ENCODE measurements at regions not wholly inside any gene's neighbourhood (a gene's known extent, or its start where the extent isn't known, plus 50 kb on each side); places are given as distances from the start of the nearest gene placed in this dataset.

DNA sequence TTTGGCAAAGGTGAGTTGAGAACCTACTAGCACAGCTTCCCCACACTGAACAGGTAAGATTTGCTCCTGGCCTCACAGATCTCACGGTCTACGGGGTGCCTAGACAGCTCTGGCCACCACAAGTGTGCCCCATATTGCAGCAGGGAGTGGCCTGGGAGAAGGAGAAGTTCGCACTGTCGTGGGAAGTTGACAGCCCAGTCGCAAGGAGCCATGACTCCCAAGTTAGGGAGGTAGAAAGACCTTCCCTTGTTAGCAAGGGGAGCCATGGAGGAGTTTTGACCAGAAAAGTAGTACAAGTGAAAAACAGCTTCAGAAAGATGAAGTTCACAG is 316.3 kb downstream of the BCL11B start:
- BruUV-seq (replicated peaks): no TSS peak
- Histone ChIP-seq H3K36me3 (ENCODE audit: control insufficient read depth, insufficient read depth, low read length) (no peaks in the 10 kb centered on the region), H3K9me3 (no peaks in the 10 kb centered on the region), H3K27me3 (replicated peaks; ENCODE audit: control insufficient read depth, insufficient read depth, low read length) (no peaks in the 10 kb centered on the region), H3K4me3 (ENCODE audit: low read depth, low read length) (no peak overlapping the region), H3K4me1 (no peaks in the 10 kb centered on the region)
- H3K4me1 Mint-ChIP-seq (ENCODE audit: low read depth, unreplicated experiment): no peaks in the 10 kb centered on the region
- CTCF ChIA-PET: no interaction called here
- no peak overlapping the region for H3K4me3 Mint-ChIP-seq (ENCODE audit: unreplicated experiment)
- no peak for DNase-seq
- POLR2A ChIA-PET: no interaction called here
- H3K9me3 Mint-ChIP-seq (ENCODE audit: unreplicated experiment): no peaks in the 10 kb centered on the region
- H3K27ac Mint-ChIP-seq (ENCODE audit: unreplicated experiment): no peak overlapping the region
- intact Hi-C loops (cut with micrococcal nuclease; ENCODE audit: unreplicated experiment): no loop called here
- peaks cover 6% of the 10 kb centered on the region for H3K27me3 Mint-ChIP-seq (ENCODE audit: insufficient read depth, unreplicated experiment)
- no peak for TF ChIP-seq CTCF (IDR thresholded peaks at IDR 0.05; ENCODE audit: insufficient read depth in 1 of 2, low read depth in 1 of 2, low read length in 1 of 2, severe bottlenecking in 1 of 2, unreplicated experiment in 1 of 2)
- H3K36me3 Mint-ChIP-seq (ENCODE audit: insufficient read depth, unreplicated experiment): no peaks in the 10 kb centered on the region

DNA sequence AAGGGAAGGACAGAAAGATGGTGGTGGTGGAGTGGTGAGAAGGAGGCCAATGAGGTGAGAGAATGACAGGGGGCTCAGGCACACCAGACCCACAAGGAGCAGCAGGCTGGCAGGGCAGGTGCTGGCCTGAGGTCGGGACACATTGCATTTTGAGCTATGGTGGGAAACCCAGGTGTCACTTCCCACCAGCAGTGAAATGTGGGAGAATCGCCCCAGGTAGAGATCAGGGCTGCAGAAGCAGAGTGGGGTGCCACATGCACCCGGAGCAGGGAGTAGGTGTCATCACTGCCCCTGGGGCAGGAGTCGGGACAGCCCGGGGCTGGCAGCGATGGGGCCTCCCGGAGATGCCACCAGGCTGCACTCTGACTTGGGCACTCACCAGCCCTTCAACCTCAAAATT is 315.8 kb downstream of the BCL11B start:
- H3K27ac Mint-ChIP-seq (ENCODE audit: unreplicated experiment): no peak overlapping the region
- Histone ChIP-seq H3K9me3 (no peaks in the 10 kb centered on the region), H3K4me1 (no peaks in the 10 kb centered on the region), H3K27me3 (replicated peaks; ENCODE audit: control insufficient read depth, insufficient read depth, low read length) (no peaks in the 10 kb centered on the region), H3K4me3 (ENCODE audit: low read depth, low read length) (no peak overlapping the region), H3K36me3 (ENCODE audit: control insufficient read depth, insufficient read depth, low read length) (no peaks in the 10 kb centered on the region)
- POLR2A ChIA-PET: no interaction called here
- no TSS peak for BruUV-seq (replicated peaks)
- no peak overlapping the region for H3K4me3 Mint-ChIP-seq (ENCODE audit: unreplicated experiment)
- H3K9me3 Mint-ChIP-seq (ENCODE audit: unreplicated experiment): no peaks in the 10 kb centered on the region
- no peaks in the 10 kb centered on the region for H3K4me1 Mint-ChIP-seq (ENCODE audit: low read depth, unreplicated experiment)
- peaks cover 6% of the 10 kb centered on the region for H3K27me3 Mint-ChIP-seq (ENCODE audit: insufficient read depth, unreplicated experiment)
- TF ChIP-seq CTCF (IDR thresholded peaks at IDR 0.05; ENCODE audit: insufficient read depth in 1 of 2, low read depth in 1 of 2, low read length in 1 of 2, severe bottlenecking in 1 of 2, unreplicated experiment in 1 of 2): no peak
- H3K36me3 Mint-ChIP-seq (ENCODE audit: insufficient read depth, unreplicated experiment): no peaks in the 10 kb centered on the region
- CTCF ChIA-PET: no interaction called here
- intact Hi-C loops (cut with micrococcal nuclease; ENCODE audit: unreplicated experiment): no loop called here
- DNase-seq: no peak

GRCh38 chr14:98956661-98957060 is 315.3 kb downstream of the BCL11B start:
- H3K36me3 ChIP-seq (ENCODE audit: control insufficient read depth, insufficient read depth, low read length): no peaks in the 10 kb centered on the region
- Mint-ChIP-seq H3K27me3 (ENCODE audit: insufficient read depth, unreplicated experiment) (peaks cover 6% of the 10 kb centered on the region), H3K9me3 (ENCODE audit: unreplicated experiment) (no peaks in the 10 kb centered on the region), H3K4me1 (ENCODE audit: low read depth, unreplicated experiment) (no peaks in the 10 kb centered on the region), H3K27ac (ENCODE audit: unreplicated experiment) (no peak overlapping the region), H3K4me3 (ENCODE audit: unreplicated experiment) (no peak overlapping the region), H3K36me3 (ENCODE audit: insufficient read depth, unreplicated experiment) (no peaks in the 10 kb centered on the region)
- CTCF ChIA-PET: no interaction called here
- H3K4me3 ChIP-seq (ENCODE audit: low read depth, low read length): no peak overlapping the region
- TF ChIP-seq CTCF (IDR thresholded peaks at IDR 0.05; ENCODE audit: insufficient read depth in 1 of 2, low read depth in 1 of 2, low read length in 1 of 2, severe bottlenecking in 1 of 2, unreplicated experiment in 1 of 2): no peak
- H3K9me3 ChIP-seq: no peaks in the 10 kb centered on the region
- BruUV-seq (replicated peaks): no TSS peak
- no peaks in the 10 kb centered on the region for H3K4me1 ChIP-seq
- no peak for DNase-seq
- H3K27me3 ChIP-seq (replicated peaks; ENCODE audit: control insufficient read depth, insufficient read depth, low read length): no peaks in the 10 kb centered on the region
- POLR2A ChIA-PET: no interaction called here
- intact Hi-C loops (cut with micrococcal nuclease; ENCODE audit: unreplicated experiment): no loop called here

Measured in Caco-2 (cell line).